Gastroesophageal sphincter (tissue), 4 donors: ENCODE measurements at regions not wholly inside any gene's neighbourhood (a gene's known extent, or its start where the extent isn't known, plus 50 kb on each side); places are given as distances from the start of the nearest gene placed in this dataset.
"Not testable (repeated sequence)": the region's sequence is repeated elsewhere in the genome, so short reads cannot be mapped to it uniquely, and the experiment has no call there.

Experiments used
- ATAC-seq: fragments of 150-250 bp; one replicate; pipeline ENCODE4 v1.9.1; 2016; ENCODE audit warnings: mild to moderate bottlenecking, moderate library complexity
- H3K27ac ChIP-seq, 4 donors: fragments of 200-600 bp; sonication (generic) in 3 of 4; 1 replicate in 3 of 4; 2 replicates in 1 of 4; pipeline ENCODE4 v1.5.1; 2016 to 2019
- H3K27me3 ChIP-seq: fragments of 200-600 bp; sonication (generic); one replicate; pipeline ENCODE4 v1.5.1; 2019
- H3K36me3 ChIP-seq, 2 donors: fragments of 200-600 bp; sonication (generic); one replicate each; pipeline ENCODE4 v1.5.1; 2019; ENCODE audit warnings: control low read depth in 1 of 2
- H3K4me1 ChIP-seq, 3 donors: fragments of 200-600 bp; sonication (generic); 1 replicate in 2 of 3; 2 replicates in 1 of 3; pipeline ENCODE4 v1.5.1; 2016 to 2019; ENCODE audit warnings: control low read depth in 2 of 3
- H3K4me3 ChIP-seq, 2 donors: fragments of 200-600 bp; sonication (generic); one replicate each; pipeline ENCODE4 v1.5.1; 2019; ENCODE audit warnings: mild to moderate bottlenecking in 1 of 2, moderate library complexity in 1 of 2
- H3K9me3 ChIP-seq, 3 donors: fragments of 200-600 bp; sonication (generic); one replicate each; pipeline ENCODE4 v1.5.1; 2017 to 2019; ENCODE audit warnings: control low read depth in 2 of 3
- EP300 ChIP-seq: sonication (generic); formaldehyde crosslinking; IDR thresholded peaks from one replicate; pipeline ENCODE4 v1.6.1; 2017; ENCODE audit warnings: antibody characterized with exemption, mild to moderate bottlenecking
- POLR2A ChIP-seq, 2 donors: fragments of 450-650 bp; IDR thresholded peaks; one replicate each; pipeline ENCODE4 v1.6.1; 2017; ENCODE audit warnings: antibody characterized with exemption in 2 of 2, mild to moderate bottlenecking in 2 of 2, moderate library complexity in 1 of 2
- POLR2AphosphoS5 ChIP-seq: sonication (generic); formaldehyde crosslinking; IDR thresholded peaks from one replicate; pipeline ENCODE4 v1.6.1; 2017; ENCODE audit warnings: antibody characterized with exemption
- WGBS, 2 donors: methylation state at CpG; one replicate each; pipeline ENCODE4 v1.1.5; 2018; ENCODE audit warnings: low coverage in 1 of 2; 5-methylcytosine and 5-hydroxymethylcytosine counted together
- TF ChIP-seq, protein P1 (sequence below), 4 experiments: fragments of 200-600 bp in 2 of 4; fragments of 450-650 bp in 2 of 4; sonication (generic) in 1 of 4; IDR thresholded peaks; one replicate each; pipeline ENCODE4 v1.5.1; 2017 to 2019; ENCODE audit warnings: antibody characterized with exemption in 4 of 4, mild to moderate bottlenecking in 2 of 4, moderate library complexity in 2 of 4

DNA sequence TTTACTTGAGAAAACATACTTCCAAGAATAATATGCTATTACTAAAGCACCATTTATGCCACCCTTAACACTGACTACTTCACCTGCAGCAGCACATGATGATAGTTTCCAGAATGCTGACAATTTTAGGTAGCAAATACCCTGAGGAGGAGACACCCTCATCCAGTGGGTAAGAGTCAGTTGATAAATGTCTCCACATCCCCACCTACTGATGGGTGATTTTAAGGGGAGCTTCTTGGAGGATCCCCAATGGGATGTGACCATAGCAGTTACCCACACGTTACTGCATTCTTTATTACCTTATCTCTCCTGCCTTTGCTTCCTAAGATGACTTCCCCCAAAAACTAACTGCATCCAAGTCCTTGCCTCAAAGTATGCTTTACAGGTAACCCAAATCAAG is 131.2 kb upstream of the SMARCAD1 start:
- WGBS, 2 donors: 31 to 63% methylated on average over 1 of the region's 1 CpG
- H3K27ac ChIP-seq: no peak overlapping the region
- no peak for ATAC-seq
- H3K36me3 ChIP-seq: no peaks in the 10 kb centered on the region
- no peak overlapping the region for H3K4me3 ChIP-seq
- no peaks in the 10 kb centered on the region for H3K4me1 ChIP-seq
- H3K9me3 ChIP-seq: peaks cover 0 to 7% (median 0%) of the 10 kb centered on the region in 3 donors
- no peaks in the 10 kb centered on the region for H3K27me3 ChIP-seq
- TF ChIP-seq POLR2A (IDR thresholded peaks at IDR 0.05): no peak
- TF ChIP-seq POLR2AphosphoS5: no peak

- Histone ChIP-seq H3K36me3 (no peaks in the 10 kb centered on the region), H3K4me3 (no peak overlapping the region), H3K27me3 (no peaks in the 10 kb centered on the region), H3K27ac (no peak overlapping the region), H3K4me1 (no peaks in the 10 kb centered on the region), H3K9me3 (peaks cover 0 to 21% (median 0%) of the 10 kb centered on the region in 3 donors)
- 59% methylated on average over 3 of the region's 3 CpGs; no CpG with 5 or more reads in 1 of the 2 donors for WGBS, 2 donors
- TF ChIP-seq EP300 (no peak), POLR2AphosphoS5 (no peak), POLR2A (IDR thresholded peaks at IDR 0.05) (no peak)
- TF ChIP-seq, protein P1, sequence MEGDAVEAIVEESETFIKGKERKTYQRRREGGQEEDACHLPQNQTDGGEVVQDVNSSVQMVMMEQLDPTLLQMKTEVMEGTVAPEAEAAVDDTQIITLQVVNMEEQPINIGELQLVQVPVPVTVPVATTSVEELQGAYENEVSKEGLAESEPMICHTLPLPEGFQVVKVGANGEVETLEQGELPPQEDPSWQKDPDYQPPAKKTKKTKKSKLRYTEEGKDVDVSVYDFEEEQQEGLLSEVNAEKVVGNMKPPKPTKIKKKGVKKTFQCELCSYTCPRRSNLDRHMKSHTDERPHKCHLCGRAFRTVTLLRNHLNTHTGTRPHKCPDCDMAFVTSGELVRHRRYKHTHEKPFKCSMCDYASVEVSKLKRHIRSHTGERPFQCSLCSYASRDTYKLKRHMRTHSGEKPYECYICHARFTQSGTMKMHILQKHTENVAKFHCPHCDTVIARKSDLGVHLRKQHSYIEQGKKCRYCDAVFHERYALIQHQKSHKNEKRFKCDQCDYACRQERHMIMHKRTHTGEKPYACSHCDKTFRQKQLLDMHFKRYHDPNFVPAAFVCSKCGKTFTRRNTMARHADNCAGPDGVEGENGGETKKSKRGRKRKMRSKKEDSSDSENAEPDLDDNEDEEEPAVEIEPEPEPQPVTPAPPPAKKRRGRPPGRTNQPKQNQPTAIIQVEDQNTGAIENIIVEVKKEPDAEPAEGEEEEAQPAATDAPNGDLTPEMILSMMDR (IDR thresholded peaks at IDR 0.05): no peak
- no peak for ATAC-seq
Observed at GRCh38 chr4:94084155-94084554, 123.5 kb upstream of the SMARCAD1 start.

- not testable (repeated sequence) for H3K4me3 ChIP-seq, H3K27ac ChIP-seq, H3K27me3 ChIP-seq, H3K4me1 ChIP-seq, ATAC-seq, H3K36me3 ChIP-seq
- WGBS, 2 donors: 64 to 100% methylated on average over 1 to 4 of the region's 8 CpGs
- peaks cover 0 to 17% (median 0%) of the 10 kb centered on the region in 3 donors for H3K9me3 ChIP-seq
Observed at GRCh38 chr4:94099141-94099540, 108.5 kb upstream of the SMARCAD1 start.

DNA sequence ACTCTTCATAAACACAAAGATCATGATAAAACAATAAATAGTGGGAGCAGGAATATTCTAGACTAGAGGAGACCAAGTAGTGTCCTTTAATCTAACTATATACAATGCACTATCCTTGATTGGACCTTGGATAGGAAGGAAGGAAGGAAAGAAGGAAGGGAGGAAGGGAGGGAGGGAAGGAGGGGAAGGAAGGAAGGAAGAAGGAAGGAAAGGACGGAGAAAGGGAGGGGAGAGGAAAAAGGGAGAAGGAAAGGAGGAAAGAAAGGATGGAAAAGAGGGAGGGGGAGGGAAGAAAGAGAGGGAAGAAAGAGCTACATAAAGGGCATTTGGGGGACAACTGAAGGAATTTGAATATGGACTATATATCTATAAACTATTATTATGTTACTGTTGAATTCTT is 95.0 kb upstream of the SMARCAD1 start:
- 25 to 81% methylated on average over 1 of the region's 1 CpG for WGBS, 2 donors
- Histone ChIP-seq H3K9me3 (peaks cover 0 to 10% (median 0%) of the 10 kb centered on the region in 3 donors), H3K4me3 (no peak overlapping the region), H3K27me3 (no peaks in the 10 kb centered on the region), H3K36me3 (no peaks in the 10 kb centered on the region), H3K4me1 (no peaks in the 10 kb centered on the region), H3K27ac (no peak overlapping the region)
- no peak for ATAC-seq
- TF ChIP-seq EP300 (no peak), POLR2AphosphoS5 (no peak), POLR2A (IDR thresholded peaks at IDR 0.05) (no peak)
- TF ChIP-seq, protein P1 (IDR thresholded peaks at IDR 0.05): no peak

- H3K36me3 ChIP-seq: no peaks in the 10 kb centered on the region
- no peak overlapping the region for H3K27ac ChIP-seq
- ATAC-seq: no peak
- no peak overlapping the region for H3K4me3 ChIP-seq
- WGBS, 2 donors: 27 to 28% methylated on average over 2 of the region's 2 CpGs
- H3K9me3 ChIP-seq: peaks cover 0 to 3% (median 0%) of the 10 kb centered on the region in 3 donors
- H3K4me1 ChIP-seq: no peaks in the 10 kb centered on the region
- TF ChIP-seq EP300 (no peak), POLR2A (IDR thresholded peaks at IDR 0.05) (no peak), POLR2AphosphoS5 (no peak)
- TF ChIP-seq, protein P1 (IDR thresholded peaks at IDR 0.05): no peak
- H3K27me3 ChIP-seq: no peaks in the 10 kb centered on the region
Observed at GRCh38 chr4:94115687-94116086, 92.0 kb upstream of the SMARCAD1 start.

DNA sequence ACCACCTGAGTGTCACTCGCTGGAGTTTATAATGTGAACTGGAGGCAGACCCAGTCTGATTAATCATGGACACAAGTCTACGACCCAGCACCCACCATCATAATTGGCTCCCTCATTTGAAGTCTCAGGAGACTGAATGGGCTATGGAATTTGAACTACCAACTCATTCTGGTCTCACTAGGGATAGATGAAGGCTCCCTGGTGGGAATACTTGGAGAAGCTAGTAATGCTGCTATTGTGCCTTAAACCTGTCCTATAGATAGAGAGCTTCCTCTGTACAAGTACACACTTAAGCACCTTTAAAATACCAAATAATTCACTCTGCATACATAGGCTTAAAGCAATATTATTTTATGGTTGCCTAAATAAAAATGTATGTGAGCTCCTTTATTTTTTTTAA is 90.8 kb upstream of the SMARCAD1 start:
- WGBS, 2 donors: 63 to 100% methylated on average over 1 of the region's 2 CpGs
- Histone ChIP-seq H3K27me3 (no peaks in the 10 kb centered on the region), H3K36me3 (no peaks in the 10 kb centered on the region), H3K27ac (no peak overlapping the region), H3K4me3 (no peak overlapping the region), H3K4me1 (no peaks in the 10 kb centered on the region), H3K9me3 (no peaks in the 10 kb centered on the region)
- TF ChIP-seq POLR2AphosphoS5 (no peak), POLR2A (IDR thresholded peaks at IDR 0.05) (no peak), EP300 (no peak)
- no peak for ATAC-seq
